ENCODE measurements at regions not wholly inside any gene's neighbourhood (a gene's known extent, or its start where the extent isn't known, plus 50 kb on each side); places are given as distances from the start of the nearest gene placed in this dataset.
"Not testable (repeated sequence)": the region's sequence is repeated elsewhere in the genome, so short reads cannot be mapped to it uniquely, and the experiment has no call there.

DNA sequence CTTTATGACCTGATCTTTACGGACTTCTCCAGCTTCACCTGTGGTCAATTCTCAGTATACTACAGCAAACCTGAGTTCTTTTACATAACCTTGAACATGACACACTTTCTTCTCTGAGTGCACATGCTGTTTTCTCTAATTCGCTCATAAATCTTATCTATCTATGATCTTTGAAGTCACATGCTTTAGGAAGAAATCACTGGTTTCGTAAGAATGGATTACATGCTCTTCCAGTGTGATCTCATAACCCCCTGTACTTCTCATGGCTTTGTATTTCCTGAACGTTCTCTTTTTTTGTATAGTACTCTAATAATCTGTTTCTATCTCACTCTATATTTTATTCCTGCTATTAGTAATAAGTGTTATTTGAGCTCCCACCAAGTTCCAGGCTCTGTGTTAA is 1165.2 kb downstream of the TBL1XR1 start:
- H3K36me3 ChIP-seq, result no peaks in the 10 kb centered on the region
- H3K27ac ChIP-seq, result no peak overlapping the region
- H3K4me1 ChIP-seq, result no peaks in the 10 kb centered on the region
- intact Hi-C loops (cut with DNase I), result no loop called here
- WGBS, 2 donors, result 87 to 90% methylated on average over 4 of the region's 4 CpGs
- H3K4me3 ChIP-seq (replicated peaks in 1 of 3), result no peak overlapping the region
- no peaks in the 10 kb centered on the region for H3K9me3 ChIP-seq
- no peak for DNase-seq
- no peak for TF ChIP-seq POLR2A (IDR thresholded peaks at IDR 0.05)
- TF ChIP-seq, protein P1, sequence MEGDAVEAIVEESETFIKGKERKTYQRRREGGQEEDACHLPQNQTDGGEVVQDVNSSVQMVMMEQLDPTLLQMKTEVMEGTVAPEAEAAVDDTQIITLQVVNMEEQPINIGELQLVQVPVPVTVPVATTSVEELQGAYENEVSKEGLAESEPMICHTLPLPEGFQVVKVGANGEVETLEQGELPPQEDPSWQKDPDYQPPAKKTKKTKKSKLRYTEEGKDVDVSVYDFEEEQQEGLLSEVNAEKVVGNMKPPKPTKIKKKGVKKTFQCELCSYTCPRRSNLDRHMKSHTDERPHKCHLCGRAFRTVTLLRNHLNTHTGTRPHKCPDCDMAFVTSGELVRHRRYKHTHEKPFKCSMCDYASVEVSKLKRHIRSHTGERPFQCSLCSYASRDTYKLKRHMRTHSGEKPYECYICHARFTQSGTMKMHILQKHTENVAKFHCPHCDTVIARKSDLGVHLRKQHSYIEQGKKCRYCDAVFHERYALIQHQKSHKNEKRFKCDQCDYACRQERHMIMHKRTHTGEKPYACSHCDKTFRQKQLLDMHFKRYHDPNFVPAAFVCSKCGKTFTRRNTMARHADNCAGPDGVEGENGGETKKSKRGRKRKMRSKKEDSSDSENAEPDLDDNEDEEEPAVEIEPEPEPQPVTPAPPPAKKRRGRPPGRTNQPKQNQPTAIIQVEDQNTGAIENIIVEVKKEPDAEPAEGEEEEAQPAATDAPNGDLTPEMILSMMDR (IDR thresholded peaks at IDR 0.05), result no peak
- H3K27me3 ChIP-seq, result no peaks in the 10 kb centered on the region

DNA sequence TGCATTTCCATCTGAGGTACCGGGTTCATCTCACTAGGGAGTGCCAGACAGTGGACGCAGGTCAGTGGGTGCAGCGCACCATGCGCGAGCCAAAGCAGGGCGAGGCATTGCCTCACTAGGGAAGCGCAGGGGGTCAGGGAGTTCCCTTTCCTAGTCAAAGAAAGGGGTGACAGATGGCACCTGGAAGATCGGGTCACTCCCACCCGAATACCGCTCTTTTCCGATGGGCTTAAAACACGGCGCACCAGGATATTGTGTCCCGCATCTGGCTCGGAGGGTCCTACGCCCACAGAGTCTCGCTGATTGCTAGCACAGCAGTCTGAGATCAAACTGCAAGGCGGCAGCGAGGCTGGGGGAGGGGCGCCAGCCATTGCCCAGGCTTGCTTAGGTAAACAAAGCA is 1157.1 kb downstream of the NAALADL2 start:
- H3K9me3 ChIP-seq; DNase-seq; H3K27me3 ChIP-seq; H3K4me1 ChIP-seq; intact Hi-C loops (cut with DNase I); H3K4me3 ChIP-seq (replicated peaks in 1 of 3); H3K36me3 ChIP-seq; H3K27ac ChIP-seq: not testable (repeated sequence)
- WGBS, 2 donors, result 87 to 90% methylated on average over 17 of the region's 20 CpGs

DNA sequence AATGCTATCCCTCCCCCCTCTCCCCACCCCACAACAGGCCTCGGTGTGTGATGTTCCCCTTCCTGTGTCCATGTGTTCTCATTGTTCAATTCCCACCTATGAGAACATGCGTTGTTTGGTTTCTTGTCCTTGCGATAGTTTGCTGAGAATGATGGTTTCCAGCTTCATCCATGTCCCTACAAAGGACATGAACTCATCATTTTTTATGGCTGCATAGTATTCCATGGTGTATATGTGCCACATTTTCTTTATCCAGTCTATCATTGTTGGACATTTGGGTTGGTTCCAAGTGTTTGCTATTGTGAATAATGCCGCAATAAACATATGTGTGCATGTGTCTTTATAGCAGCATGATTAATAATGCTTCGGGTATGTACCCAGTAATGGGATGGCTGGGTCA is 1156.1 kb downstream of the NAALADL2 start:
- H3K9me3 ChIP-seq; H3K4me1 ChIP-seq; H3K36me3 ChIP-seq; H3K27ac ChIP-seq; H3K27me3 ChIP-seq; H3K4me3 ChIP-seq (replicated peaks in 1 of 3); intact Hi-C loops (cut with DNase I); DNase-seq: not testable (repeated sequence)
- 96 to 97% methylated on average over 5 of the region's 5 CpGs for WGBS, 2 donors

DNA sequence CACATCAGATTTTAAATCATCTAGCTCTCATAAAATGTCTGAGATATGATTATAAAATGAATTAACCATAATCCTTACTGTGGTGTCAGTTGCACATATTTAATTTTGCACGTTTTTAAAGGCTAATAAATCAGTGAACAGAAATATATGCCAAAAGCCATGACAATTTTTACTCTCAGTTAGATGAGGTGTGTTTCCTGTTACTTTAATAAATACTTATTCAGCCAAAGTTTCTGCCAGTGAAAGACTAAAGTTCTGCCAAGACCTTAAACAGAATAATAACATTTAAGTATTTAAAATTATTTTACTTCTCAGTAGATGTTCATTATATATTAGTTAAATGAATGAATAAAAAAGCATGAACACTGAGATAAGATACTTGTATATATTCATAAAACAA is 1150.1 kb downstream of the NAALADL2 start:
- no peak for DNase-seq
- intact Hi-C loops (cut with DNase I), result no loop called here
- H3K4me1 ChIP-seq, result peaks cover 0 to 3% of the 10 kb centered on the region in 2 donors
- H3K27ac ChIP-seq, result no peak overlapping the region
- H3K36me3 ChIP-seq, result no peaks in the 10 kb centered on the region
- H3K9me3 ChIP-seq, result no peaks in the 10 kb centered on the region
- TF ChIP-seq POLR2A (IDR thresholded peaks at IDR 0.05), result no peak
- TF ChIP-seq, protein P1 (IDR thresholded peaks at IDR 0.05), result no peak
- WGBS, 2 donors, result 29 to 47% methylated on average over 1 of the region's 1 CpG
- H3K27me3 ChIP-seq, result no peaks in the 10 kb centered on the region
- no peak overlapping the region for H3K4me3 ChIP-seq (replicated peaks in 1 of 3)

DNA sequence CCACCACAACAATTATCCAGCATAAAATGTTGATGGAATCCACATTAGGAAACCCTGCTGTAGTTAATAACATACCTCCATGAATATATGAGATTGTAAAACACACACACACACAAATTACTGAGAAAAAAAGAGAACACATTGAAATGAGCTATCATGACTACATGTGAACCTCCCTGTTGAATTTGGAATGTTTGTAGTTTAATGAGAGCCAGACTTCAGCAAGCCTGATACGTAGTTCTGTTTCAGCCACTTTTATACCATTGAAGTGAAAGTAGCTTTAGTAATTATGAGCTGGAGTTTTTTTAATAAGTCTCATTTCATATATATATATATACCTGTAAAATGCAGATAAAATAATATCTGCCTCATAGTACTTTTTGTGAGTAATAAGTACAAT is 1146.4 kb downstream of the NAALADL2 start:
- H3K4me3 ChIP-seq (replicated peaks in 1 of 3), result no peak overlapping the region
- WGBS, 2 donors, result 71 to 84% methylated on average over 1 of the region's 1 CpG

DNA sequence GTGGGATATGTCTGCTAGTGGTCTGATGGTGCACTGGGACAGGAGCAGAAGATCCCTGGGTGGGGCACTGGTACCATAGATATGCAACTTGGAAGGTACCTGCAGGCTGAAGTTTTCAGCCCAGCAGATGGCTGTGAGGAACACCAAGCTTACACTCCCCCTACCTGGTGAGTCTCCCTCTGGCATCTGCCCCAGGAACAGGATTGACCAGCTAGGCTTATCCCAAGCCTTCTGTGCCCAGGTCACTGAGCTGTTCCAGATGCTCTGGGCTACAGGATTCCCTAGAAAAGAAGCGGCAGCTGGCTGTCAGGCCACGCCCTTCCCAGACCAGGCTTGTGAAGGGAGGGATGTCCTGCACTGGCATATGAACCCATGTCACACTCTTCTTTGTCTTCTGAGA is 1130.0 kb downstream of the NAALADL2 start:
- Histone ChIP-seq H3K4me1 (no peaks in the 10 kb centered on the region), H3K27me3 (no peaks in the 10 kb centered on the region), H3K36me3 (no peaks in the 10 kb centered on the region), H3K4me3 (replicated peaks in 1 of 3) (no peak overlapping the region), H3K27ac (no peak overlapping the region), H3K9me3 (no peaks in the 10 kb centered on the region)
- TF ChIP-seq, protein P1 (IDR thresholded peaks at IDR 0.05), result no peak
- no peak for TF ChIP-seq POLR2A (IDR thresholded peaks at IDR 0.05)
- no peak for DNase-seq
- intact Hi-C loops (cut with DNase I), result no loop called here
- 100% methylated on average over 2 of the region's 2 CpGs; no CpG with 5 or more reads in 1 of the 2 donors for WGBS, 2 donors

More for the DNA sequence above, 1146.4 kb downstream of the NAALADL2 start:
- H3K4me1 ChIP-seq, result no peaks in the 10 kb centered on the region
- no peaks in the 10 kb centered on the region for H3K9me3 ChIP-seq
- H3K27ac ChIP-seq, result no peak overlapping the region
- intact Hi-C loops (cut with DNase I), result no loop called here
- H3K36me3 ChIP-seq, result no peaks in the 10 kb centered on the region
- H3K27me3 ChIP-seq, result no peaks in the 10 kb centered on the region
- DNase-seq, result no peak
- no peak for TF ChIP-seq POLR2A (IDR thresholded peaks at IDR 0.05)
- TF ChIP-seq, protein P1 (IDR thresholded peaks at IDR 0.05), result no peak

All from thyroid gland (tissue), 4 donors.